ENCODE measurements at regions not wholly inside any gene's neighbourhood (a gene's known extent, or its start where the extent isn't known, plus 50 kb on each side); places are given as distances from the start of the nearest gene placed in this dataset.
A peak's percentile ranks its signal among the peaks of the same experiment; 100 is the strongest.

DNA sequence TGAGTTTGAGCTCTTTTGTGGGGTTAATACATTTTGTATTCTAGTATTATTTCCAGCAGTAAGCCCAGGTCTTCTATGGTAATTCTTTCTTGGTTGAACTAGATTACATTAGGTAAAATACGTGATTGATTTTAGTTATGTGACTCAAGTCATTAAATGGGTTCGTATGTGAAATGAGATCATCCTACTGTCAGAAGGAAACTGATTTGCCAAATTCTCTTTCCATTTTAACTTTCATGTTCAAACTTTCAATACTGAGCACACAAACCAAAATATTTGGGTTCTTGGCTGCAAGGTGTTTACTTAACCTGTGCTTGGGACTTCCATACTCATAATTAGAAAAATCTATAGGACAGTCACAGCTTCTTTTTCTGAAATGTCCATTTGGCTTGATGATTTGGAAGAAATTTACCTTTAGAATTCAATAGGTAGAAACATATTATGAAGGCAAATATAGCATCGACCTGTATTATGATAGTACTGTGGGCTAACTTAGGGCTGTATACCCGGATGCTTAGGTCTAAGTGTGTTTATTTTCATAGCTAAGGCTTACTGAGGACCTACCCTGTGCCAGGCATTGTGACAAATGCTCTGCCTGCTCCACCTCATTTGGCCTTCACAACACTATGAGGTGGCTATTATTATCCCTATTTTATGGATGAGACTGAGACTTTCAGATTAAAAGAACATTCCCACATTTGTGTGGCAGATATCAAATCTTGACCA, 631.8 kb upstream of the GRM7 start:
- CTCF ChIA-PET, result interaction anchor here (0.8 to 1.5 kb wide), 6 partner anchors 9 to 32 kb away, joined by 3 to 7 read pairs (median 4); no protein-coding TSS in a partner anchor
- DNase-seq (ENCODE audit: extremely low spot score), result no peak
- TF ChIP-seq, protein P1, sequence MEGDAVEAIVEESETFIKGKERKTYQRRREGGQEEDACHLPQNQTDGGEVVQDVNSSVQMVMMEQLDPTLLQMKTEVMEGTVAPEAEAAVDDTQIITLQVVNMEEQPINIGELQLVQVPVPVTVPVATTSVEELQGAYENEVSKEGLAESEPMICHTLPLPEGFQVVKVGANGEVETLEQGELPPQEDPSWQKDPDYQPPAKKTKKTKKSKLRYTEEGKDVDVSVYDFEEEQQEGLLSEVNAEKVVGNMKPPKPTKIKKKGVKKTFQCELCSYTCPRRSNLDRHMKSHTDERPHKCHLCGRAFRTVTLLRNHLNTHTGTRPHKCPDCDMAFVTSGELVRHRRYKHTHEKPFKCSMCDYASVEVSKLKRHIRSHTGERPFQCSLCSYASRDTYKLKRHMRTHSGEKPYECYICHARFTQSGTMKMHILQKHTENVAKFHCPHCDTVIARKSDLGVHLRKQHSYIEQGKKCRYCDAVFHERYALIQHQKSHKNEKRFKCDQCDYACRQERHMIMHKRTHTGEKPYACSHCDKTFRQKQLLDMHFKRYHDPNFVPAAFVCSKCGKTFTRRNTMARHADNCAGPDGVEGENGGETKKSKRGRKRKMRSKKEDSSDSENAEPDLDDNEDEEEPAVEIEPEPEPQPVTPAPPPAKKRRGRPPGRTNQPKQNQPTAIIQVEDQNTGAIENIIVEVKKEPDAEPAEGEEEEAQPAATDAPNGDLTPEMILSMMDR (IDR thresholded peaks at IDR 0.05; ENCODE audit: control extremely low read depth, extremely low read depth, low read depth, missing control alignments), result no peak
- POLR2A ChIA-PET, result no interaction called here

DNA sequence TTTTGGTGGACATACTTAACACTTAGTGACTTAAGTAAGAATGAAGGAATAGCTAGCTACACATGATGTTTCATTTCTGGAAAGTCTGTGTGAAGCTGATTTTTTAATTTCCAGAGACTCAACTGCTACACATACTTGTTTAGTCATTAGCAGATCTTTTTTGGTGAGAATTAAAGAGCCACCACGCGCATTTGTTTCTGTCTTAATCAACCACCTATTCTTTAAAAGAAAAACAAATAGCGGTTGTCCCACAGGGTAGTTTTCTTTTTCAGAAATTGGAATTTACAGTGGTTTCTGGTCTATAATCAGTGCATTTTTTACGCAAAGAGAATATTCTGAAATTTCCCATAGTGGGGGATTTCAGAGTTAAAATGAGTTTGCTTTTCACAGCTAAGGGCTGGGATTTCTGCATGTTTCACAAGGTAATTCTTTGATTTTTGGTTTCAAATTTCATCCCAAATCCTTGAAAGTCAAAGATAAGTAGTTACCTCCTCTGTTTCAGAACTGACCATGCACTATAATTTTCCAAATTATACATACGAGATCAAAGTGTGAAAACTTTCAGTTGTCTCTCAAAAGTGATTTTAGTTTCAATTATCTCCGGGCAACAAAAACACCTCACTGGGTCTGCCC, 631.0 kb upstream of the GRM7 start:
- no peak for DNase-seq (ENCODE audit: extremely low spot score)
- TF ChIP-seq, protein P1 (IDR thresholded peaks at IDR 0.05; ENCODE audit: control extremely low read depth, extremely low read depth, low read depth, missing control alignments), result no peak
- POLR2A ChIA-PET, result no interaction called here
- CTCF ChIA-PET, result interaction anchor here (0.8 to 1.5 kb wide), 4 partner anchors 10 to 29 kb away, joined by 3 to 7 read pairs (median 4); no protein-coding TSS in a partner anchor

- TF ChIP-seq, protein P1 (IDR thresholded peaks at IDR 0.05; ENCODE audit: control extremely low read depth, extremely low read depth, low read depth, missing control alignments), result no peak
- no peak for DNase-seq (ENCODE audit: extremely low spot score)
- ChIA-PET POLR2A (no interaction called here), CTCF (no interaction called here)
Measured at GRCh38 chr3:6242104-6242503, 618.8 kb upstream of the GRM7 start.

DNA sequence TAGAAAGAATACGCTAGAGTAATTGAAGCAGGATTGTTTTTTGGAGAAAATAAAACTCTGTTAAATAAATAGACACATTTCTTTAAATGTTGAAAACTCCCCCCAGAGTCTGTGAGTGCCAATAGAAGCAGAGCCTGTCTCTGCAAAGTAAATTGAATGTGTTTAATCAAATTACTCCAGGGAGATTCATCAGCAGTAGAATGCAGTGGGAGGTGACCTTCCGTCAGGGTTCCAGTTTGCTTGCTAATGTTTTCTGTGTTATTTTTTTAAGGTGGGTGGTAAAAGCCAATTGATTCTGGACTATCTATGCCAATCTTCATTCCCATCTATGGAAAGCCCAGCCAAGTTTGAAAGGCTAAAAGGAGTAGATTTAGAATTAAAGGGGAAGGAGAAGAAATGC, 612.4 kb upstream of the GRM7 start:
- POLR2A ChIA-PET, result no interaction called here

DNA sequence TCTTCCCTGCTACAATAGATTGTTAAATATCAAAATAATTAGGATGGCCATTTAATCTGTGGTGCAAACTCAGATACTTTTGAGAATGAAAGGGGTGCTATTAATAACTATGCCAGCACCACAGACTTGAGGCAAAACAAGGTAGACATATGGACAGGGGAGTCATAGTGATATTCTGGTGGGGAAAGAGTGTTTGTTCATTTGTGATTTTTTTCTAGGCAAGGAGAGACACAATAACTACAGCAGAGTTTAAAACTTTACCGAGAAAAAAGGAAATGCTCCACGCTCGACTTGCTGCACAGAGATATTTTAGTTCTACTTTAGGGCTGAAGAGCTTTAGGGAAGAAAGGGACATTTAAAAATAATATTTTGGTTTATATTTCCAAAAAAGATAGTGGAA, 611.2 kb upstream of the GRM7 start:
- no peak for DNase-seq (ENCODE audit: extremely low spot score)
- POLR2A ChIA-PET, result no interaction called here
- CTCF ChIA-PET, result interaction anchor here (1.1 to 2.3 kb wide), 3 partner anchors 9 to 45 kb away, joined by 3 to 6 read pairs (median 4); no protein-coding TSS in a partner anchor
- TF ChIP-seq, protein P1 (IDR thresholded peaks at IDR 0.05; ENCODE audit: control extremely low read depth, extremely low read depth, low read depth, missing control alignments), result no peak

More for the DNA sequence above, 612.4 kb upstream of the GRM7 start:
- TF ChIP-seq, protein P1 (IDR thresholded peaks at IDR 0.05; ENCODE audit: control extremely low read depth, extremely low read depth, low read depth, missing control alignments), result no peak
- CTCF ChIA-PET, result interaction anchor here (2.3 kb wide), 1 partner anchor 8 kb away, joined by 6 read pairs; no protein-coding TSS in a partner anchor
- no peak for DNase-seq (ENCODE audit: extremely low spot score)

- POLR2A ChIA-PET, result no interaction called here
- TF ChIP-seq, protein P1 (IDR thresholded peaks at IDR 0.05; ENCODE audit: control extremely low read depth, extremely low read depth, low read depth, missing control alignments), result no peak
- CTCF ChIA-PET, result interaction anchor here (1.1 to 2.3 kb wide), 5 partner anchors 10 to 46 kb away, joined by 3 to 6 read pairs (median 4); no protein-coding TSS in a partner anchor
- peak; percentile 42 for DNase-seq (ENCODE audit: extremely low spot score)
Measured at GRCh38 chr3:6250167-6250566, 610.7 kb upstream of the GRM7 start.
